ENCODE measurements at regions not wholly inside any gene's neighbourhood (a gene's known extent, or its start where the extent isn't known, plus 50 kb on each side); places are given as distances from the start of the nearest gene placed in this dataset.

DNA sequence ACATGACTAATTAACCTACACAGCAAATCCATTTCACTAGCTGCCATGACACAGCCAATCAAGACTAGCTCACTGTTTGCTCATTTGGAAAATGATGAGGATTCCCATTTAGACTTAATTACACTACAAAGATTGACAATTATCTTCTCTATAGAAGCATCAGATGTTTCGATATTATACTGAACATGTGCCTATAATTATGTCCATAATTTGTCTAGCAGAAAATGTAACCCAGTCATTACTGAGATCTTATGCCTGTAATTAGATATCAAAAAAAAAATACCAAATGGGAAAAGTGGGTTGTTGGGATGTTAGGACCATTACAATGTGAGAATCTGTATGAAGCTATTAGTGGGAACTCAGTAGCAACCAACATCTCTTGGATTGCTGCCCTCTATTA, 344.2 kb upstream of the MCTP2 start:
- ChIA-PET CTCF (interaction anchor here (0.6 to 0.7 kb wide), 2 partner anchors 191 to 862 kb away, joined by 4 to 5 read pairs; no protein-coding TSS in a partner anchor), POLR2A (ENCODE audit: low non-redundant PET) (interaction anchor here (0.6 kb wide), 1 partner anchor 39 kb away, joined by 3 read pairs; no protein-coding TSS in a partner anchor)

DNA sequence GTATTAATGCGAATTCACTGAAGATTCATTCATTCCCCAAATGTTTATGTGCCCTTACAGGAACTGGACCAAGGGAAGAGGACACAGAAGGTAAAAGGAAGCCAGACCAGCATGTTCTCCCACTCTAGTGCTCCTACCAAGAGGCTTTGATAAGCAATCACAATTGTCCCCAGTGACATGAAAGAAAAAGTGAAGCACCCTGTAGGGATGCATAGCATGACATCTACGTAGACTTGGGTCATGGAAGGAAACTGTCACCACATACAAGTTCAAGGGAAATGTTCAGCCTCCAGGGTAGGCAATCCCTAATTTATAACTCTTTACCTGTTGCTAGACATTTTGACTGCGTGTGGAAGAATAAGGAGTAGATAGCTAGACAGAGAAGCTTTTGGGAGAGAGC, 348.6 kb upstream of the MCTP2 start:
- no peak overlapping the region for H3K27ac ChIP-seq
- TF ChIP-seq, protein P1, sequence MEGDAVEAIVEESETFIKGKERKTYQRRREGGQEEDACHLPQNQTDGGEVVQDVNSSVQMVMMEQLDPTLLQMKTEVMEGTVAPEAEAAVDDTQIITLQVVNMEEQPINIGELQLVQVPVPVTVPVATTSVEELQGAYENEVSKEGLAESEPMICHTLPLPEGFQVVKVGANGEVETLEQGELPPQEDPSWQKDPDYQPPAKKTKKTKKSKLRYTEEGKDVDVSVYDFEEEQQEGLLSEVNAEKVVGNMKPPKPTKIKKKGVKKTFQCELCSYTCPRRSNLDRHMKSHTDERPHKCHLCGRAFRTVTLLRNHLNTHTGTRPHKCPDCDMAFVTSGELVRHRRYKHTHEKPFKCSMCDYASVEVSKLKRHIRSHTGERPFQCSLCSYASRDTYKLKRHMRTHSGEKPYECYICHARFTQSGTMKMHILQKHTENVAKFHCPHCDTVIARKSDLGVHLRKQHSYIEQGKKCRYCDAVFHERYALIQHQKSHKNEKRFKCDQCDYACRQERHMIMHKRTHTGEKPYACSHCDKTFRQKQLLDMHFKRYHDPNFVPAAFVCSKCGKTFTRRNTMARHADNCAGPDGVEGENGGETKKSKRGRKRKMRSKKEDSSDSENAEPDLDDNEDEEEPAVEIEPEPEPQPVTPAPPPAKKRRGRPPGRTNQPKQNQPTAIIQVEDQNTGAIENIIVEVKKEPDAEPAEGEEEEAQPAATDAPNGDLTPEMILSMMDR (conservative IDR thresholded peaks at IDR 0.05; ENCODE audit: low read depth): no peak
- CTCF ChIA-PET: no interaction called here
- no peak for DNase-seq (ENCODE audit: low spot score)
- POLR2A ChIA-PET (ENCODE audit: low non-redundant PET): no interaction called here

More for the DNA sequence above, 344.2 kb upstream of the MCTP2 start:
- no peak overlapping the region for H3K27ac ChIP-seq
- TF ChIP-seq, protein P1 (conservative IDR thresholded peaks at IDR 0.05; ENCODE audit: low read depth): no peak
- no peak for DNase-seq (ENCODE audit: low spot score)

DNA sequence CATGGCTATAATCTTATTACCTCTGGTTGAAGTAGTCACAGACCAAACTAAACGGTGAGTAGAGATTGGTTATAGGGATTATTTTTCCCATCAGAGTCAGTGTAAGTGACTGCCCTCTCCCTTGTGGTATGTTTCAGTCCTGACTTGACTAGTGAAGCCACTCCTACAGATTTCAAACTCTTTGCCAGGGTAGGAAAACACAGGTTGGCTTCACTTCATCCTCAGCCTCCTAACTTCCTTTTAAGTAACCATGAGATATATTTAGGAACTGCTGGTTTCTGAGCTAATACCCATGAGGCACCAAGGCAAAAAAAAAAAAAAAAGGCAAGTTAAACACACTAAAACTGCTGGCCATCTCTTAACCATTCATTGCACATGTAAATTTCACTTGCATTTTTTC, 349.2 kb upstream of the MCTP2 start:
- POLR2A ChIA-PET (ENCODE audit: low non-redundant PET): no interaction called here
- TF ChIP-seq, protein P1 (conservative IDR thresholded peaks at IDR 0.05; ENCODE audit: low read depth): no peak
- no peak overlapping the region for H3K27ac ChIP-seq
- CTCF ChIA-PET: no interaction called here
- DNase-seq (ENCODE audit: low spot score): no peak

DNA sequence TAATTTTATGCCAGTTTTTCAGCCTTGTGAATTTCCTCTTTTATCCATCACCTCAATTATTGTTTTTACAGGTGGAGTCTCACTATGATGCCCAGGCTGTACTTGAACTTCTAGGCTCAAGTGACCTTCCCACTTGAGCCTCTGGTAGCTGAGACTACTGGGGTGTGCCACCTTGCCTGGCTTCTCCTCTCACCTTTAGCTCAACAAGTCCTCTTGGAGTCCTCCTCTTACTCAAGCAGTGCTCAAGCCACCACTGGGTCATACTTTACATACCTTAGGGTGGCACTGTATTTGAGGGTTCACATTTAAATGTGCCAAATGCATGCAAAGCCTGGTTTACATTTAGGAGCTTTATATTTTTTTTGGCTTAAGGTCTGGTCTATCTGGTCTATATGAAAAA, 350.1 kb upstream of the MCTP2 start:
- no peak overlapping the region for H3K27ac ChIP-seq
- DNase-seq (ENCODE audit: low spot score): no peak
- ChIA-PET POLR2A (ENCODE audit: low non-redundant PET) (no interaction called here), CTCF (no interaction called here)
- TF ChIP-seq, protein P1 (conservative IDR thresholded peaks at IDR 0.05; ENCODE audit: low read depth): no peak

DNA sequence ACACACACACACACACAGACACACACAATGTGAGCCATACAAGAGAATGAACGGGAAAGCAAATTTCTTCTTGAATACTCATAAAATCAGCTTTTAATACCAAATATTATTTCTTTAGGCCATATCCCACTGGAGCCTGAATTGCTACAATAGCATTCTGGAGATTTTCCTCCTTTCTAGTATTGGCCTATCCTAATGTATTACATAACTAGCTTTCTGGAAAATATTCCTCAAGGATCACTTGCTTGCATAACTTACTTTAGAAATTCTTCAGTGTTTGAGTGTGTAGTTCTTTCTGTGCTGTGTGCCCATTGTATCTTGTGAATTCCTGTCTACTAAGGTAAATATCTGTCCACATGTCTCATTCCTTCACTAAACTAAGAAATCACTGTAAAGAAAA, 351.0 kb upstream of the MCTP2 start:
- CTCF ChIA-PET: no interaction called here
- H3K27ac ChIP-seq: no peak overlapping the region
- POLR2A ChIA-PET (ENCODE audit: low non-redundant PET): no interaction called here
- TF ChIP-seq, protein P1 (conservative IDR thresholded peaks at IDR 0.05; ENCODE audit: low read depth): no peak
- DNase-seq (ENCODE audit: low spot score): no peak

DNA sequence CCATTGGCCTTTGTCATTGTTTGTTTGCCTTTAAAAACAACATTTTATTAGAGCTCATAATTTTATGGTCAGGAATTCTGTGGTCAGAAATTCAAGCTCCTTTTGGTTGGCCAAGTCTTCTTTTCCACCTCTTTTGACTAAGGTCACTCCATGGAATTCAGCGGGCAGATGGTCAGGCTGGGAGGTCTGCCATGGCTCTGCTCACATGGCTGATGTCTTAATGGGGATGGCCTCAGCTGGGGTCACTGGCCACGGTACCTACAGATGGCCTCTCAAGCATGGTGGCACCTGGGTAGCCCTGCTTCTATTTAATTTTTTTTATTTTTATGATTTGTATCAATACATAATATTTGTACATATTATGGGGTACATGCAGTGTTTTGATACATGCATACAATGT, 360.8 kb upstream of the MCTP2 start:
- TF ChIP-seq, protein P1 (conservative IDR thresholded peaks at IDR 0.05; ENCODE audit: low read depth): no peak
- ChIA-PET CTCF (no interaction called here), POLR2A (ENCODE audit: low non-redundant PET) (no interaction called here)
- no peak for DNase-seq (ENCODE audit: low spot score)
- H3K27ac ChIP-seq: no peak overlapping the region

DNA sequence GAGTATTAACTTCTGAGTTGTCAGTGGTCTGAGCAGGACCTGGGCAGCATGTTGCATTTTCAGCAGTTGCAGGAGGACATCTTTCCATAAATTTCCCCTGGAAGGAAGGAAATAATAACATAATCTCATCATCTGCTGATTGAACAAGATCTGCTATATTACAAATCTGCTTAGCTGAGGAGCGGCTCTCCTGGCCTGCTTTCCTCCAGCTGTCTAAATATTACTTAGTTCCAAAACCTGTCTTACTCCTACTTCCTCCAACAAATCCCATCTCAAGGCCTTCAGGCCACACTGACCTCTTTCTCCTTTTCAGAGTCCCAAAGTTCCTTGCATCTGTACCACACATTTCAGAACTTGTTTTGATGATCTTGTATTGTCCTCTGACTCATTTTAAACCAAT, 364.4 kb upstream of the MCTP2 start:
- H3K27ac ChIP-seq: no peak overlapping the region
- TF ChIP-seq, protein P1 (conservative IDR thresholded peaks at IDR 0.05; ENCODE audit: low read depth): no peak
- DNase-seq (ENCODE audit: low spot score): no peak
- ChIA-PET CTCF (no interaction called here), POLR2A (ENCODE audit: low non-redundant PET) (no interaction called here)

All from RWPE1 (cell line).